NCI-H345 treated with DMSO at 0.1 percent for 48 hours (cell line): ENCODE measurements at regions not wholly inside any gene's neighbourhood (a gene's known extent, or its start where the extent isn't known, plus 50 kb on each side); places are given as distances from the start of the nearest gene placed in this dataset.
"Not testable (repeated sequence)": the region's sequence is repeated elsewhere in the genome, so short reads cannot be mapped to it uniquely, and the experiment has no call there.

Experiments used
- DNase-seq: peaks from one replicate; lab custom pipeline; 2025; ENCODE audit not compliant: unreplicated experiment; lab: John Stamatoyannopoulos, UW

- DNase-seq, result no peak
These were observed 94.6 kb upstream of the CASK start for GRCh38 chrX:42017971-42018370.

GRCh38 chrX:42000836-42001235 lies 77.5 kb upstream of the CASK start:
- DNase-seq, result no peak

DNA sequence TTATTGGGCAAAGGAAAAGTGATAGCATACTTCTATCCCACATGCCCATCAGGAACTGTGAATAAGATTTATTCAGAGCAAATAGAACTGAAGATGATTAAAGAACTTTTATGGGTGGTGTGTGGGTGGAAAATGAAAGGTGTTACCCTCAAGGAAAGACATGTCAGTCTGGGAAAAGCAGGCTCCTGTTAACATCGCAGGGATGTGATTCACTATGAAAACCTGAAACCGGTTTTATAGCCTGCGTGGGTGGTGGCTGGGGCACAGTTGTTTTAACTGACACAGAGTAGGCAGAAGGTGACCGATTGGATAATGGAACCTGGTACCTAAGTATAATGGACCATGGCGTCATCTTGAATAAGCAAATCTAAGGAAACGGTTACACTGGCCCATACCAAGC lies 61.3 kb upstream of the CASK start:
- no peak for DNase-seq

DNA sequence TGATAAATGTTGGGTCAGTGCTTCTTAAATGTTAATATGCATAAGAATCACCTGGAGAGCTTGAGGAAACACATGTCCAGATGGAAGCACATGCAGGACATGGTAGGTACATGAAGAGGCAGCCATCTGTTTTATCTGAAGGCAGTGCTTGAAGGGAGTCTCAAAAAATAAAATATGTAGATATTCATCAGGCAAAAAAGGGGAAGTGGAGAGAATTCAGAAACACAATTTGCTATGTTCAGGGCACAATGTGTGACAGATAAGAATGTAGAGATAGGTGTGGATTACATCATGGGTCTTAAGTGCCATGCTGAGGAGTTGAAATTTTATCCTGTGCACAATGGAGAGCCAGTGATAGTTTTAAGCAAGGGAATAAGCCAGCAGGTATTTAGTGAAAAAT lies 59.6 kb upstream of the CASK start:
- DNase-seq, result no peak

GRCh38 chrX:41981481-41982013 lies 58.2 kb upstream of the CASK start:
- DNase-seq, result no peak

DNA sequence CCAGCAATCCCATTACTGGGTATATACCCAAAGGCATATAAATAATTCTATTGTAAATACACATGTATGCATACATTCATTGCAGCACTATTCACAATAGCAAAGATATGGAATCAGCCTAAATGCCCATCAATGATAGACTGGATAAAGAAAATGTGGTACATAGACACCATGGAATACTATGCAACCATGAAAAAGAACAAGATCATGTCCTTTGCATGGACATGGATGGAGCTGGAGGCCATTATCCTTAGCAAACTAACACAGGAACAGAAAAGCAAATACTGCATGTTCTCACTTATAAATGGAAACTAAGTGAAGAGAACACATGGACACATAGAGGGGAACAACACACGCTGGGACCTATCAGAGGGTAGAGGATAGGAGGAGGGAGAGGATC lies 51.3 kb upstream of the CASK start:
- not testable (repeated sequence) for DNase-seq

DNA sequence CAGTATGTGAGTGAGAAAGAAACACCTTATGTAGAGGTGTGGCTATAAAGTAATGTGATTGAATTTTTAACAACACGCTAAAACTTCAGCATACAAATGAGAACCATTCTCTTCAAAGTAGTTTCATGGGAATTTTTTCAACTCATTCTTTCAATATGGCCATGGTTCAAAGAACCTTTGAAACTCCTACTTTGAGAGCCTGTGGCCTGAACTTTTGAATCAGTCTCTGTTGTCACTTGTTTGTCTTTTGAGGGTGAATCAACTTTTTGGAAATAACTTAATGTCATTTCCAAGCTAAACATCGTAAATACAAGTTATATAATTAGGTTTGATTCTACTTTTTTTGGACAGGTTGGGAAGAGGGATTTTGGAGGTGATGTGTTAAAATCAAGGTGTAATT lies 49.9 kb upstream of the CASK start:
- no peak for DNase-seq
